Activated T-helper 9 cell treated with anti-CD3 and anti-CD28 coated beads, Interleukin-2, amount 50 U/mL, for 16 hours (primary cell): ENCODE measurements at regions not wholly inside any gene's neighbourhood (a gene's known extent, or its start where the extent isn't known, plus 50 kb on each side); places are given as distances from the start of the nearest gene placed in this dataset.

ENCODE experiments used
- DNase-seq: peaks from one replicate; pipeline ENCODE4 v3.0.0-alpha.2; 2020; ENCODE audit warnings: low read depth

- DNase-seq: no peak
These were observed 186.0 kb upstream of the RPL38 start for GRCh38 chr17:74017466-74017865.

GRCh38 chr17:74018115-74018514 is 185.4 kb upstream of the RPL38 start:
- DNase-seq: no peak

- DNase-seq: no peak
These were observed 184.2 kb upstream of the RPL38 start for GRCh38 chr17:74019271-74019670.

GRCh38 chr17:74019860-74020259 is 183.6 kb upstream of the RPL38 start:
- no peak for DNase-seq

GRCh38 chr17:74020522-74020921 is 183.0 kb upstream of the RPL38 start:
- no peak for DNase-seq

GRCh38 chr17:74024871-74025531 is 178.5 kb upstream of the RPL38 start:
- DNase-seq: no peak

- no peak for DNase-seq
These were observed 176.0 kb upstream of the RPL38 start for GRCh38 chr17:74027444-74027843.

- DNase-seq: no peak
These were observed 174.9 kb upstream of the RPL38 start for GRCh38 chr17:74028354-74029116.

GRCh38 chr17:74031316-74032090 is 172.0 kb upstream of the RPL38 start:
- DNase-seq: no peak

- DNase-seq: no peak
These were observed 171.3 kb upstream of the RPL38 start for GRCh38 chr17:74032222-74032621.

GRCh38 chr17:74037320-74037719 is 166.2 kb upstream of the RPL38 start:
- no peak for DNase-seq

- DNase-seq: no peak
These were observed 163.2 kb upstream of the RPL38 start for GRCh38 chr17:74040291-74040690.

- no peak for DNase-seq
These were observed 162.7 kb upstream of the RPL38 start for GRCh38 chr17:74040729-74041128.

- no peak for DNase-seq
These were observed 161.4 kb upstream of the RPL38 start for GRCh38 chr17:74041869-74042640.

- peak; percentile 6 for DNase-seq
These were observed 160.6 kb upstream of the RPL38 start for GRCh38 chr17:74042744-74043486.

GRCh38 chr17:74043976-74044375 is 159.5 kb upstream of the RPL38 start:
- DNase-seq: no peak

GRCh38 chr17:74045608-74046280 is 157.7 kb upstream of the RPL38 start:
- no peak for DNase-seq

GRCh38 chr17:74049167-74049966 is 154.1 kb upstream of the RPL38 start:
- DNase-seq: no peak

- DNase-seq: no peak
These were observed 153.5 kb upstream of the RPL38 start for GRCh38 chr17:74049967-74050458.

GRCh38 chr17:74051348-74051747 is 152.1 kb upstream of the RPL38 start:
- DNase-seq: no peak
